ENCODE measurements at regions not wholly inside any gene's neighbourhood (a gene's known extent, or its start where the extent isn't known, plus 50 kb on each side); places are given as distances from the start of the nearest gene placed in this dataset.

DNA sequence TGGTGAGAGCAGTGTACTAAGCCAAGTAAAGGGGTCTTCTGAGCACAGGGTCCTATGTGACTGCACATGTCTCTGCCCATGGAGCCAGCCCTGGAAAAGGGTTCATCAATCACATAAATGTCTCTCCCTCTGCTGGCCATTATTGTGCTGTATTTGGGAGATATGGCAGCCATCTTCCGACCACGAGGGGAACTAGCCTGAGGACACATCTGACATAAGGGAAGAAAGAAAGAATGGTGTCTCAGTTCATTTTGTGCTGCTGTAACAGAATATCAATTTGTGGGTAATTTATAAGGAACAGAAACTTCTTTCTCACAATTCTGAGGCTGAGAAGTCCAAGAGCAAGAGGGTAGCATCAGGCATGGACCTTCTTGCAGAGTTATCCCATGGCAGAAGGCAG lies 55.1 kb upstream of the GJA5 start:
- H3K9me3 ChIP-seq (ENCODE audit: insufficient read depth, low read depth, low read length) = no peaks in the 10 kb centered on the region
- no peaks in the 10 kb centered on the region for H3K36me3 ChIP-seq (ENCODE audit: insufficient read depth, low read length)
- no peak overlapping the region for H3K4me2 ChIP-seq (ENCODE audit: low read depth, low read length, poor library complexity, severe bottlenecking)
- no peaks in the 10 kb centered on the region for H4K20me1 ChIP-seq (ENCODE audit: insufficient read depth, low read length, poor library complexity, severe bottlenecking)
- H3K27me3 ChIP-seq (ENCODE audit: insufficient read depth, low read length, poor library complexity, severe bottlenecking) = no peaks in the 10 kb centered on the region
- TF ChIP-seq, protein P1, sequence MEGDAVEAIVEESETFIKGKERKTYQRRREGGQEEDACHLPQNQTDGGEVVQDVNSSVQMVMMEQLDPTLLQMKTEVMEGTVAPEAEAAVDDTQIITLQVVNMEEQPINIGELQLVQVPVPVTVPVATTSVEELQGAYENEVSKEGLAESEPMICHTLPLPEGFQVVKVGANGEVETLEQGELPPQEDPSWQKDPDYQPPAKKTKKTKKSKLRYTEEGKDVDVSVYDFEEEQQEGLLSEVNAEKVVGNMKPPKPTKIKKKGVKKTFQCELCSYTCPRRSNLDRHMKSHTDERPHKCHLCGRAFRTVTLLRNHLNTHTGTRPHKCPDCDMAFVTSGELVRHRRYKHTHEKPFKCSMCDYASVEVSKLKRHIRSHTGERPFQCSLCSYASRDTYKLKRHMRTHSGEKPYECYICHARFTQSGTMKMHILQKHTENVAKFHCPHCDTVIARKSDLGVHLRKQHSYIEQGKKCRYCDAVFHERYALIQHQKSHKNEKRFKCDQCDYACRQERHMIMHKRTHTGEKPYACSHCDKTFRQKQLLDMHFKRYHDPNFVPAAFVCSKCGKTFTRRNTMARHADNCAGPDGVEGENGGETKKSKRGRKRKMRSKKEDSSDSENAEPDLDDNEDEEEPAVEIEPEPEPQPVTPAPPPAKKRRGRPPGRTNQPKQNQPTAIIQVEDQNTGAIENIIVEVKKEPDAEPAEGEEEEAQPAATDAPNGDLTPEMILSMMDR (conservative IDR thresholded peaks at IDR 0.05; ENCODE audit: low read length) = 0 out of 2 replicates have a peak, but pooled peaks have one; percentile 31
- no peak for TF ChIP-seq EZH2phosphoT487 (IDR thresholded peaks at IDR 0.05; ENCODE audit: borderline replicate concordance)
- no peak overlapping the region for H3K4me3 ChIP-seq (ENCODE audit: low read length, poor library complexity, severe bottlenecking)
- no peaks in the 10 kb centered on the region for H3K79me2 ChIP-seq (ENCODE audit: insufficient read depth, low read length)
- H3K9me2 ChIP-seq (replicated peaks; ENCODE audit: low read depth, low read length) = no peaks in the 10 kb centered on the region
- no peak overlapping the region for H3K9ac ChIP-seq (ENCODE audit: low read depth, low read length, poor library complexity, severe bottlenecking)
- no peak overlapping the region for H2AFZ ChIP-seq (ENCODE audit: low read length)
- no peaks in the 10 kb centered on the region for H3F3A ChIP-seq (ENCODE audit: low read depth)
- H3K4me1 ChIP-seq (ENCODE audit: insufficient read depth, low read length, poor library complexity, severe bottlenecking) = peaks cover 26% of the 10 kb centered on the region

DNA sequence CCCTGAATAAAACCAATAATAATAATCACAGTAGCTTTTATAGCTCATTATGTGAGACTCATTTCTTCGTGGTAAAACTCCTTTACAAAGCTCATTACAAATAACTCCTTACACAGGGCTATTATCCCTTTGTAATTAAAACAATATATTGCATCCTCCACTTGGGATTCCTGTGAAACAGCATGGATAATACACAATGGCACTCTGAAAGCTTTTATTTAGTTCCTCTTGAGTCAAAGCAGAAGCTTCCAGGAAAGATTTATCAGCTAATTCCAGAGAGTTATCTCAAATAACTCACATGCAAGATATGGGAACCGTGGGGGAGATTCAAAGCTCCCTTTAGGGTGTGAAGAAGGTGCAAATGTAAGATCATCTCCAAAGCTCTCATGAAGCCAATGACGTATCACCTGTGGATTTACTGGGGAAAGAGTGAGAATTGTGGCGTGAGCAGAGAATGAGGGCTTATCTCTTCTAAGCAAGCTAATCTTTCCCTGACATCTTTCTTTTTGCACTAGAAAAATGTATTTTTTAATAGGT lies 60.4 kb upstream of the GJA5 start:
- no peaks in the 10 kb centered on the region for H4K20me1 ChIP-seq (ENCODE audit: insufficient read depth, low read length, poor library complexity, severe bottlenecking)
- no peaks in the 10 kb centered on the region for H3K4me1 ChIP-seq (ENCODE audit: insufficient read depth, low read length, poor library complexity, severe bottlenecking)
- H3F3A ChIP-seq (ENCODE audit: low read depth) = no peaks in the 10 kb centered on the region
- H3K27me3 ChIP-seq (ENCODE audit: insufficient read depth, low read length, poor library complexity, severe bottlenecking) = no peaks in the 10 kb centered on the region
- no peaks in the 10 kb centered on the region for H3K9me3 ChIP-seq (ENCODE audit: insufficient read depth, low read depth, low read length)
- no peaks in the 10 kb centered on the region for H3K79me2 ChIP-seq (ENCODE audit: insufficient read depth, low read length)
- no peaks in the 10 kb centered on the region for H3K36me3 ChIP-seq (ENCODE audit: insufficient read depth, low read length)
- TF ChIP-seq EZH2phosphoT487 (IDR thresholded peaks at IDR 0.05; ENCODE audit: borderline replicate concordance) = no peak
- TF ChIP-seq, protein P1 (conservative IDR thresholded peaks at IDR 0.05; ENCODE audit: low read length) = no peak
- no peak overlapping the region for H2AFZ ChIP-seq (ENCODE audit: low read length)
- no peak overlapping the region for H3K4me2 ChIP-seq (ENCODE audit: low read depth, low read length, poor library complexity, severe bottlenecking)
- no peak overlapping the region for H3K4me3 ChIP-seq (ENCODE audit: low read length, poor library complexity, severe bottlenecking)
- no peaks in the 10 kb centered on the region for H3K9me2 ChIP-seq (replicated peaks; ENCODE audit: low read depth, low read length)
- H3K9ac ChIP-seq (ENCODE audit: low read depth, low read length, poor library complexity, severe bottlenecking) = no peak overlapping the region

DNA sequence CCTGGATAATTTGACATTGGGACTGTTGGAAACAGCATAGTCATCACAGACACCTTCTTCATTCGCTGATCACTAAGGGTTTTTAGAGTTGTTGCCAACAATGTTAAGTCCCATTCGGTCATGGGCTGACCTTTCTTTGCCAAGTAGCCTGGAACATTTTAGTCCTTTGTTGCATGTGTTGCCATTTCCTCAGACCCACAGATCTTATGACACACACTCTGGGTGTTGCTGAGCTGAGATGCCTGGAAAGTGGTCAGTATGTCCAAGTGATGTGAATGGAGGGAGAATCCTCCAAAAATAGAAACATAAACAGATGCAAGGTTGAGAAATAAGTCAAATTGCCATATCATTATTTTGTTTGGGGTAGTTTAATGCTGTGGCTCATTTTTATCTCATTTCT lies 61.5 kb upstream of the GJA5 start:
- H2AFZ ChIP-seq (ENCODE audit: low read length) = no peak overlapping the region

More for the DNA sequence above, 61.5 kb upstream of the GJA5 start:
- Histone ChIP-seq H3K9me2 (replicated peaks; ENCODE audit: low read depth, low read length) (no peaks in the 10 kb centered on the region), H3K9me3 (ENCODE audit: insufficient read depth, low read depth, low read length) (no peaks in the 10 kb centered on the region), H3K9ac (ENCODE audit: low read depth, low read length, poor library complexity, severe bottlenecking) (no peak overlapping the region), H3K79me2 (ENCODE audit: insufficient read depth, low read length) (no peaks in the 10 kb centered on the region), H3K4me1 (ENCODE audit: insufficient read depth, low read length, poor library complexity, severe bottlenecking) (no peaks in the 10 kb centered on the region), H4K20me1 (ENCODE audit: insufficient read depth, low read length, poor library complexity, severe bottlenecking) (no peaks in the 10 kb centered on the region), H3F3A (ENCODE audit: low read depth) (no peaks in the 10 kb centered on the region), H3K36me3 (ENCODE audit: insufficient read depth, low read length) (no peaks in the 10 kb centered on the region), H3K4me2 (ENCODE audit: low read depth, low read length, poor library complexity, severe bottlenecking) (no peak overlapping the region), H3K4me3 (ENCODE audit: low read length, poor library complexity, severe bottlenecking) (no peak overlapping the region), H3K27me3 (ENCODE audit: insufficient read depth, low read length, poor library complexity, severe bottlenecking) (no peaks in the 10 kb centered on the region)
- no peak for TF ChIP-seq EZH2phosphoT487 (IDR thresholded peaks at IDR 0.05; ENCODE audit: borderline replicate concordance)
- TF ChIP-seq, protein P1 (conservative IDR thresholded peaks at IDR 0.05; ENCODE audit: low read length) = no peak

Data from Loucy (cell line).